Right lobe of liver (tissue), 4 donors: ENCODE measurements at regions not wholly inside any gene's neighbourhood (a gene's known extent, or its start where the extent isn't known, plus 50 kb on each side); places are given as distances from the start of the nearest gene placed in this dataset.

Experiments
- CTCF ChIP-seq, 4 donors: fragments of 200-600 bp in 3 of 4; fragments of 450-650 bp in 1 of 4; IDR thresholded peaks; one replicate each; pipeline versions ENCODE4 v1.5.1 to v1.8.0; 2016 to 2022; ENCODE audit warnings: antibody characterized with exemption in 4 of 4, mild to moderate bottlenecking in 2 of 4
- POLR2A ChIP-seq: fragments of 450-650 bp; IDR thresholded peaks from one replicate; pipeline ENCODE4 v1.6.1; 2017; ENCODE audit warnings: antibody characterized with exemption, mild to moderate bottlenecking
- donor health status: DM: no; HTN: no; CAD: no.
- donor health status: DM: no; HTN: no; CAD: no.
- donor health status: DM: no; HTN: yes; CAD: no.

GRCh38 chr9:115972843-115973595, 180.6 kb upstream of the PAPPA start:
- TF ChIP-seq CTCF (IDR thresholded peaks at IDR 0.05) (no peak), POLR2A (no peak)
